ENCODE measurements at regions not wholly inside any gene's neighbourhood (a gene's known extent, or its start where the extent isn't known, plus 50 kb on each side); places are given as distances from the start of the nearest gene placed in this dataset.
"Not testable (repeated sequence)": the region's sequence is repeated elsewhere in the genome, so short reads cannot be mapped to it uniquely, and the experiment has no call there.

DNA sequence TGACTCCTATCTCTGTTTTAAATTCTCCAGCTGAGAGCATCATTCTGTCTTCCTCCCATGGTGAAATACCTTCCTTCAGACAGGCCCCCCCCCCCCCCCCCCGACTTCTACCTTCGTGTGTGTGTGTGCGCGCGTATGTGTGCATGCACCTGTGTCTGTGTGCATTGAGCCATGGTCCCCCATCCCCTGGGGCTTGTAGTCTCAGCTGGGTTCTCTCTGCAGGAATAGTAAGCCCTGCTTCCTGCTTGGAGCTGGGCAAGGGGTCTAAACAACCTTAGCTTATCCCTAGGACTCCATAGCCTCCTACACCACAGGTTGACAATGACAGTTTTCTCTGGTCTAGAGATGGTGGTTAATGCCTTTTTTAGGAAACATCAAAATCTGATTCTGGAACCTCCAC lies 427.5 kb upstream of the KLHL29 start:
- Histone ChIP-seq H3K4me3 (ENCODE audit: low read length) (no peak overlapping the region), H3K36me3 (ENCODE audit: control insufficient read depth, insufficient read depth, low read length) (no peaks in the 10 kb centered on the region), H3K27ac (ENCODE audit: low read length) (no peak overlapping the region), H3K27me3 (ENCODE audit: control insufficient read depth, insufficient read depth, low read length) (no peaks in the 10 kb centered on the region), H3K9me3 (ENCODE audit: control insufficient read depth, low read depth, low read length) (no peaks in the 10 kb centered on the region), H3K4me1 (ENCODE audit: control insufficient read depth, insufficient read depth, low read length) (no peaks in the 10 kb centered on the region)
- no CpG with 5 or more reads among the region's 5 CpGs for WGBS (ENCODE audit: insufficient coverage, low lambda C conversion rate)
- DNase-seq, result no peak

DNA sequence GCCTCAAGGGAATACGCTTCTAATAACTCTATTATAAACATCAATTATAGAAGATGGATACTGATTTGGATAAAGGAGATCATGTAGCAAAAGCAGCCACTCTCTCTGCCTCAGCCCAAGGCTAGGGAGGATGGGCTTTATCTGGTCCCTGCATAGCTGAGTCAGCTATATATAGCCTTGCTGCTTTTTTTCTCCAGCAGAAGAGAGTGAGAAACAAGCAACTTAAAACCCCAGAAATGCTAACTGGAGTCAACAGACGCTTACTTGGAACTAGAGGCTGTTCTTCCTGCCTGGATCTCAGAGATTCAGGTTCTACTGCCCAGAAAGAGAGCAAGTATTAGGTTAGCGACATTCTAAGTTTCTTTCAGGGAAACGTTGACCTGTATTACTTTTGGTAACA lies 426.7 kb upstream of the KLHL29 start:
- H3K4me1 ChIP-seq (ENCODE audit: control insufficient read depth, insufficient read depth, low read length), result no peaks in the 10 kb centered on the region
- H3K27me3 ChIP-seq (ENCODE audit: control insufficient read depth, insufficient read depth, low read length), result no peaks in the 10 kb centered on the region
- no peak for DNase-seq
- 80% methylated on average over 1 of the region's 4 CpGs for WGBS (ENCODE audit: insufficient coverage, low lambda C conversion rate)
- H3K27ac ChIP-seq (ENCODE audit: low read length), result no peak overlapping the region
- no peak overlapping the region for H3K4me3 ChIP-seq (ENCODE audit: low read length)
- no peaks in the 10 kb centered on the region for H3K36me3 ChIP-seq (ENCODE audit: control insufficient read depth, insufficient read depth, low read length)
- H3K9me3 ChIP-seq (ENCODE audit: control insufficient read depth, low read depth, low read length), result no peaks in the 10 kb centered on the region

DNA sequence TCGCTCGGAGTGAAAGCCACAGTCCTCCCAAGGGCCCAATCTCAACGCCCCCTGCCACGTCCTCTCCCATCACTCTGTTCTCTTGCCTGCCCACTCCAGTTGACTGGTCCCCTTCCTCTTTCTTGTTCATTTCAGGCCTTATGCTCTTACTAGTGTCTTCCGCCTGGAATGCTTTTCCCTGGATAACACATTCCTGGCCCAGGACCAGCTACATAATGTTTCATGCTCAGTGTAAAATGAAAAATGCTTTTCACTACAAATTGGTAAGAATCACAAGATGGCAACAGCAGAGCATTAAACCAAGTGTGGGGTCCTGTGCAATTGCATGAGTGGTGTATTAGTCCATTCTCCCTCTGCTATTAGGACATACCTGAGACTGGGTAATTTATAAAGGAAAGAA lies 417.2 kb upstream of the KLHL29 start:
- no peaks in the 10 kb centered on the region for H3K36me3 ChIP-seq (ENCODE audit: control insufficient read depth, insufficient read depth, low read length)
- no peak for DNase-seq
- no peak overlapping the region for H3K4me3 ChIP-seq (ENCODE audit: low read length)
- H3K4me1 ChIP-seq (ENCODE audit: control insufficient read depth, insufficient read depth, low read length), result no peaks in the 10 kb centered on the region
- no CpG with 5 or more reads among the region's 5 CpGs for WGBS (ENCODE audit: insufficient coverage, low lambda C conversion rate)
- H3K9me3 ChIP-seq (ENCODE audit: control insufficient read depth, low read depth, low read length), result no peaks in the 10 kb centered on the region
- H3K27me3 ChIP-seq (ENCODE audit: control insufficient read depth, insufficient read depth, low read length), result no peaks in the 10 kb centered on the region
- no peak overlapping the region for H3K27ac ChIP-seq (ENCODE audit: low read length)

DNA sequence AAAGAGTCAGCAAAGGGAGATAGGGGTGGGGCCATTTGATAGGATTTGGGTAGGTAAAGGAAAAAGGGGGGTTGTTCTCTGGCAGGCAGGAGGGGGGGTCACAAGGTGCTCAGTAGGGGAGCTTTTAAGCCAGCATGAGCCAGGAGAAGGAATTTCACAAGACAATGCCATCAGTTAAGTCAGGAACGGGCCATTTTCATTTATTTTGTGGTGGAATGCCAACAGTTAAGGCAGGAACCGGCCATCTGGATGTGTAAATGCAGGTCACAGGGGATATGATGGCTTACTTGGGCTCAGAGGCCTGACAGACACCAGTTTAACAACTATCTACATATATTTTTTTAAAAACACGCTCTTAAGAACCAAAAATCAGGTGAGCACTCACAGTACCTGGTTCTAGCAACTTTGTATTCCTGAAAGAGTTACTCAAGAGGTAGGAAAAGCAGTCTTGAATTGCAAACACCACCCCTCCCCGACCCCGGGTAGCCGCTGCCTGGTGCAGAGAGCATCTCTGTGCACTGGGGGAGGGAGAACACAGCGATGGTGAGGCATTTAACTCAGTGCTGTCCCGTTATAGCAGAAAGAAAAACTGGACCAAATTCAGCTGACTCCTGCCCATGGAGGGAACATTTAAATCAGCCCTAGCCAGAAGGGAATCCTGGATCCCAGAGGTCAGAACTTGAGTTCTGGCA lies 414.5 kb upstream of the KLHL29 start:
- WGBS (ENCODE audit: insufficient coverage, low lambda C conversion rate), result no CpG with 5 or more reads among the region's 8 CpGs
- no peak for DNase-seq
- H3K4me1 ChIP-seq (ENCODE audit: control insufficient read depth, insufficient read depth, low read length), result no peaks in the 10 kb centered on the region
- H3K27ac ChIP-seq (ENCODE audit: low read length), result no peak overlapping the region
- no peaks in the 10 kb centered on the region for H3K27me3 ChIP-seq (ENCODE audit: control insufficient read depth, insufficient read depth, low read length)
- H3K4me3 ChIP-seq (ENCODE audit: low read length), result no peak overlapping the region
- H3K36me3 ChIP-seq (ENCODE audit: control insufficient read depth, insufficient read depth, low read length), result no peaks in the 10 kb centered on the region
- no peaks in the 10 kb centered on the region for H3K9me3 ChIP-seq (ENCODE audit: control insufficient read depth, low read depth, low read length)

GRCh38 chr2:22970991-22971390 lies 414.0 kb upstream of the KLHL29 start:
- Histone ChIP-seq H3K27me3 (ENCODE audit: control insufficient read depth, insufficient read depth, low read length) (no peaks in the 10 kb centered on the region), H3K27ac (ENCODE audit: low read length) (no peak overlapping the region), H3K36me3 (ENCODE audit: control insufficient read depth, insufficient read depth, low read length) (no peaks in the 10 kb centered on the region), H3K4me1 (ENCODE audit: control insufficient read depth, insufficient read depth, low read length) (no peaks in the 10 kb centered on the region), H3K4me3 (ENCODE audit: low read length) (no peak overlapping the region), H3K9me3 (ENCODE audit: control insufficient read depth, low read depth, low read length) (no peaks in the 10 kb centered on the region)
- DNase-seq, result no peak
- no CpG with 5 or more reads among the region's 2 CpGs for WGBS (ENCODE audit: insufficient coverage, low lambda C conversion rate)

GRCh38 chr2:22981785-22982184 lies 403.2 kb upstream of the KLHL29 start:
- 100% methylated on average over 1 of the region's 1 CpG for WGBS (ENCODE audit: insufficient coverage, low lambda C conversion rate)
- DNase-seq, result no peak
- no peaks in the 10 kb centered on the region for H3K4me1 ChIP-seq (ENCODE audit: control insufficient read depth, insufficient read depth, low read length)
- H3K9me3 ChIP-seq (ENCODE audit: control insufficient read depth, low read depth, low read length), result no peaks in the 10 kb centered on the region
- H3K36me3 ChIP-seq (ENCODE audit: control insufficient read depth, insufficient read depth, low read length), result no peaks in the 10 kb centered on the region
- H3K4me3 ChIP-seq (ENCODE audit: low read length), result no peak overlapping the region
- H3K27me3 ChIP-seq (ENCODE audit: control insufficient read depth, insufficient read depth, low read length), result no peaks in the 10 kb centered on the region
- H3K27ac ChIP-seq (ENCODE audit: low read length), result no peak overlapping the region

DNA sequence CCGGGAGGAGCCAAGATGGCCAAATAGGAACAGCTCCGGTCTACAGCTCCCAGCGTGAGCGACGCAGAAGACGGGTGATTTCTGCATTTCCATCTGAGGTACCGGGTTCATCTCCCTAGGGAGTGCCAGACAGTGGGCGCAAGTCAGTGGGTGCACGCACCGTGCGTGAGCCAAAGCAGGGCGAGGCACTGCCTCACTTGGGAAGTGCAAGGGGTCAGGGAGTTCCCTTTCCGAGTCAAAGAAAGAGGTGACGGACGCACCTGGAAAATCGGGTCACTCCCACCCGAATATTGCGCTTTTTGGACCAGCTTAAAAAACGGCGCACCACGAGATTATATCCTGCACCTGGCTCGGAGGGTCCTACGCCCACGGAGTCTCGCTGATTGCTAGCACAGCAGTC lies 400.8 kb upstream of the KLHL29 start:
- H3K9me3 ChIP-seq (ENCODE audit: control insufficient read depth, low read depth, low read length); H3K27ac ChIP-seq (ENCODE audit: low read length); H3K27me3 ChIP-seq (ENCODE audit: control insufficient read depth, insufficient read depth, low read length); H3K4me1 ChIP-seq (ENCODE audit: control insufficient read depth, insufficient read depth, low read length); DNase-seq; H3K4me3 ChIP-seq (ENCODE audit: low read length); H3K36me3 ChIP-seq (ENCODE audit: control insufficient read depth, insufficient read depth, low read length): not testable (repeated sequence)
- no CpG with 5 or more reads among the region's 25 CpGs for WGBS (ENCODE audit: insufficient coverage, low lambda C conversion rate)

- no peaks in the 10 kb centered on the region for H3K36me3 ChIP-seq (ENCODE audit: control insufficient read depth, insufficient read depth, low read length)
Observed at GRCh38 chr2:22990246-22990645, 394.7 kb upstream of the KLHL29 start.

DNA sequence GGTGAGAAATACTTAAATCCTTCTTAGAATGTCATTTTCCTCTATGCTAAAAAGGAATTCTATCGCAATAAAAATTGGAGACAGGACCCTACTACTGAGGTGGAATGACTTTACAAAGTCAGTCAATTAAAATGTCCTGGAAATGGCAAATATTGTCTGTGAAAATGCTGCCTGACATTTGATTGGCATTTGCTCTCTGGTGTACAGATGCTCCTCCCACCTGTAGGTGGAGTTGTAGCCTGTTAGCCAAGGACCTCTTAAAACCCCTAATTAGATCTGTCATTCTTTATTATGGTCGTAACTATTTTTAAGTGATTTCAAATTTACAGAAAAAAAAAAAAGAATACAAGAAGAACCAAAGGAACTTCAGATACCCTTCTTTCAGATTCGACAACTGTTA lies 393.1 kb upstream of the KLHL29 start:
- DNase-seq, result no peak
- no peaks in the 10 kb centered on the region for H3K27me3 ChIP-seq (ENCODE audit: control insufficient read depth, insufficient read depth, low read length)
- 100% methylated on average over 1 of the region's 3 CpGs for WGBS (ENCODE audit: insufficient coverage, low lambda C conversion rate)
- H3K9me3 ChIP-seq (ENCODE audit: control insufficient read depth, low read depth, low read length), result no peaks in the 10 kb centered on the region
- no peaks in the 10 kb centered on the region for H3K4me1 ChIP-seq (ENCODE audit: control insufficient read depth, insufficient read depth, low read length)
- H3K36me3 ChIP-seq (ENCODE audit: control insufficient read depth, insufficient read depth, low read length), result no peaks in the 10 kb centered on the region
- H3K27ac ChIP-seq (ENCODE audit: low read length), result no peak overlapping the region
- no peak overlapping the region for H3K4me3 ChIP-seq (ENCODE audit: low read length)

More at GRCh38 chr2:22990246-22990645, 394.7 kb upstream of the KLHL29 start:
- no peak overlapping the region for H3K4me3 ChIP-seq (ENCODE audit: low read length)
- H3K9me3 ChIP-seq (ENCODE audit: control insufficient read depth, low read depth, low read length), result no peaks in the 10 kb centered on the region
- H3K27me3 ChIP-seq (ENCODE audit: control insufficient read depth, insufficient read depth, low read length), result no peaks in the 10 kb centered on the region
- no peak overlapping the region for H3K27ac ChIP-seq (ENCODE audit: low read length)
- WGBS (ENCODE audit: insufficient coverage, low lambda C conversion rate), result no CpG with 5 or more reads among the region's 3 CpGs
- no peaks in the 10 kb centered on the region for H3K4me1 ChIP-seq (ENCODE audit: control insufficient read depth, insufficient read depth, low read length)
- no peak for DNase-seq

DNA sequence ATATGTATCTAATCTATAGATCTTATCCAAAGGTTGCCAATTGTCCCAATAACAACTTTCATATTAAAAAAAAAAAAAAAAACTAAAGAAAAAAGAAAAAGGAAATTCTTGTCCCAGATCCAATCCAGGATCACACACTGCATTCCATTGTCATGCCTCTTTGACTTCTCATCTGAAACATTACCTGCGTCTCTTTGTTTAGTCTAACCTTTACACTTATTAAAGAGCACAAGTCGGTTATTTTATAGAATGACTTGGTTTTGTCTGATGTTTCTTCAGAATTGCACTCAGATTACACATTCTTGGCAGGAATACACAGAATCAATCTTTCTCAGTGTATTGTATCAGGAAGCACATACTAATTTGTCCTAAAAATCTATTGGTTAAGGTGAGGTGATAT lies 392.5 kb upstream of the KLHL29 start:
- no peaks in the 10 kb centered on the region for H3K9me3 ChIP-seq (ENCODE audit: control insufficient read depth, low read depth, low read length)
- no peaks in the 10 kb centered on the region for H3K36me3 ChIP-seq (ENCODE audit: control insufficient read depth, insufficient read depth, low read length)
- no peak overlapping the region for H3K4me3 ChIP-seq (ENCODE audit: low read length)
- H3K4me1 ChIP-seq (ENCODE audit: control insufficient read depth, insufficient read depth, low read length), result no peaks in the 10 kb centered on the region
- H3K27ac ChIP-seq (ENCODE audit: low read length), result no peak overlapping the region
- WGBS (ENCODE audit: insufficient coverage, low lambda C conversion rate), result 100% methylated on average over 1 of the region's 2 CpGs
- H3K27me3 ChIP-seq (ENCODE audit: control insufficient read depth, insufficient read depth, low read length), result no peaks in the 10 kb centered on the region
- DNase-seq, result no peak

- Histone ChIP-seq H3K27me3 (ENCODE audit: control insufficient read depth, insufficient read depth, low read length) (no peaks in the 10 kb centered on the region), H3K9me3 (ENCODE audit: control insufficient read depth, low read depth, low read length) (no peaks in the 10 kb centered on the region), H3K4me1 (ENCODE audit: control insufficient read depth, insufficient read depth, low read length) (no peaks in the 10 kb centered on the region), H3K4me3 (ENCODE audit: low read length) (no peak overlapping the region), H3K27ac (ENCODE audit: low read length) (no peak overlapping the region), H3K36me3 (ENCODE audit: control insufficient read depth, insufficient read depth, low read length) (no peaks in the 10 kb centered on the region)
- no peak for DNase-seq
- WGBS (ENCODE audit: insufficient coverage, low lambda C conversion rate), result 83% methylated on average over 1 of the region's 1 CpG
Observed at GRCh38 chr2:22993250-22993649, 391.7 kb upstream of the KLHL29 start.
